ENCODE measurements at regions not wholly inside any gene's neighbourhood (a gene's known extent, or its start where the extent isn't known, plus 50 kb on each side); places are given as distances from the start of the nearest gene placed in this dataset.

GRCh38 chr2:12330916-12331315 is 385.8 kb upstream of the TRIB2 start:
- no peak for DNase-seq

- DNase-seq: no peak
Observed at GRCh38 chr2:12331698-12332097, 385.0 kb upstream of the TRIB2 start.

- no peak for DNase-seq
Observed at GRCh38 chr2:12333293-12333692, 383.4 kb upstream of the TRIB2 start.

- no peak for DNase-seq
Observed at GRCh38 chr2:12334412-12334966, 382.2 kb upstream of the TRIB2 start.

GRCh38 chr2:12335131-12335530 is 381.6 kb upstream of the TRIB2 start:
- DNase-seq: no peak

GRCh38 chr2:12335995-12336394 is 380.7 kb upstream of the TRIB2 start:
- DNase-seq: no peak

GRCh38 chr2:12338946-12339697 is 377.6 kb upstream of the TRIB2 start:
- DNase-seq: no peak

- DNase-seq: no peak
Observed at GRCh38 chr2:12340164-12340563, 376.6 kb upstream of the TRIB2 start.

- no peak for DNase-seq
Observed at GRCh38 chr2:12341215-12341614, 375.5 kb upstream of the TRIB2 start.

- no peak for DNase-seq
Observed at GRCh38 chr2:12341920-12342319, 374.8 kb upstream of the TRIB2 start.

GRCh38 chr2:12343141-12343540 is 373.6 kb upstream of the TRIB2 start:
- DNase-seq: no peak

- DNase-seq: no peak
Observed at GRCh38 chr2:12347066-12347493, 369.7 kb upstream of the TRIB2 start.

- DNase-seq: no peak
Observed at GRCh38 chr2:12348216-12348615, 368.5 kb upstream of the TRIB2 start.

GRCh38 chr2:12350821-12351220 is 365.9 kb upstream of the TRIB2 start:
- no peak for DNase-seq

- no peak for DNase-seq
Observed at GRCh38 chr2:12352889-12353288, 363.8 kb upstream of the TRIB2 start.

GRCh38 chr2:12361506-12361905 is 355.2 kb upstream of the TRIB2 start:
- no peak for DNase-seq

GRCh38 chr2:12363138-12363537 is 353.6 kb upstream of the TRIB2 start:
- no peak for DNase-seq

GRCh38 chr2:12363569-12363968 is 353.2 kb upstream of the TRIB2 start:
- no peak for DNase-seq

- no peak for DNase-seq
Observed at GRCh38 chr2:12369566-12369965, 347.2 kb upstream of the TRIB2 start.

- DNase-seq: no peak
Observed at GRCh38 chr2:12376025-12376424, 340.7 kb upstream of the TRIB2 start.

- no peak for DNase-seq
Observed at GRCh38 chr2:12379143-12379542, 337.6 kb upstream of the TRIB2 start.

GRCh38 chr2:12381543-12382325 is 335.0 kb upstream of the TRIB2 start:
- no peak for DNase-seq

GRCh38 chr2:12382366-12382765 is 334.4 kb upstream of the TRIB2 start:
- no peak for DNase-seq

All from activated naive CD4-positive, alpha-beta T cell treated with Interleukin-2 at 50 U/mL for 16 hours (primary cell).